Body of pancreas (tissue), 4 donors: ENCODE measurements at regions not wholly inside any gene's neighbourhood (a gene's known extent, or its start where the extent isn't known, plus 50 kb on each side); places are given as distances from the start of the nearest gene placed in this dataset. TPM values are rescaled to one million over a fixed set of nuclear protein-coding genes. Genes with fewer than 3 reads are reported as not detected.
"Not testable (repeated sequence)": the region's sequence is repeated elsewhere in the genome, so short reads cannot be mapped to it uniquely, and the experiment has no call there.

Source experiments
- ATAC-seq: fragments of 150-250 bp; one replicate; pipeline ENCODE4 v1.9.1; 2016
- DNase-seq, 4 donors: peaks; one replicate each; pipeline ENCODE4 v3.0.0-alpha.2; 2019
- H3K27ac ChIP-seq, 4 donors: fragments of 200-600 bp; sonication (generic); 1 replicate in 3 of 4; 2 replicates in 1 of 4; pipeline versions ENCODE4 v1.5.1 to v1.6.1; 2016 to 2019; ENCODE audit warnings: mild to moderate bottlenecking in 1 of 4, mixed read lengths in 1 of 4, moderate library complexity in 1 of 4
- H3K27me3 ChIP-seq, 2 donors: fragments of 200-600 bp; sonication (generic); one replicate each; pipeline ENCODE4 v1.6.0; 2016; ENCODE audit warnings: mild to moderate bottlenecking in 1 of 2
- H3K36me3 ChIP-seq, 2 donors: fragments of 200-600 bp; sonication (generic); replicated peaks in 1 of 2; 2 replicates each; pipeline ENCODE4 v1.5.1; 2016; ENCODE audit warnings: low read depth in 2 of 2; ENCODE audit not compliant: insufficient read depth in 1 of 2
- H3K4me1 ChIP-seq: fragments of 200-600 bp; sonication (generic); one replicate; pipeline ENCODE4 v1.6.0; 2016
- H3K4me3 ChIP-seq, 2 donors: fragments of 200-600 bp; sonication (generic); 1 replicate in 1 of 2; 2 replicates in 1 of 2; pipeline ENCODE4 v1.5.1; 2016 to 2019
- H3K9me3 ChIP-seq, 3 donors: fragments of 200-600 bp; sonication (generic); 1 replicate in 2 of 3; 2 replicates in 1 of 3; pipeline ENCODE4 v1.5.1; 2016
- POLR2A ChIP-seq, 3 donors: fragments of 450-650 bp; IDR thresholded peaks; one replicate each; pipeline ENCODE4 v1.6.1; 2016; ENCODE audit warnings: antibody characterized with exemption in 3 of 3, mild to moderate bottlenecking in 2 of 3
- WGBS, 2 donors: methylation state at CpG; one replicate each; pipeline ENCODE4 v1.1.5; 2017; 5-methylcytosine and 5-hydroxymethylcytosine counted together
- intact Hi-C: fragments of 100-400 bp; cut with DNase I; formaldehyde crosslinking; loops from one replicate; pipeline ENCODE4 v1.15.1; 2023
- small RNA-seq: library from RNA; depleted of rRNA; stranded (forward); fragments of <200 nt; gene quantifications from one replicate; pipeline ENCODE3, GENCODE V24; 2016
- TF ChIP-seq, protein P1 (sequence below), 7 experiments: fragments of 450-650 bp in 4 of 7; fragments of 200-600 bp in 3 of 7; sonication (generic) in 3 of 7; IDR thresholded peaks; one replicate each; pipeline ENCODE4 v1.5.1; 2016 to 2019; ENCODE audit warnings: antibody characterized with exemption in 7 of 7

DNA sequence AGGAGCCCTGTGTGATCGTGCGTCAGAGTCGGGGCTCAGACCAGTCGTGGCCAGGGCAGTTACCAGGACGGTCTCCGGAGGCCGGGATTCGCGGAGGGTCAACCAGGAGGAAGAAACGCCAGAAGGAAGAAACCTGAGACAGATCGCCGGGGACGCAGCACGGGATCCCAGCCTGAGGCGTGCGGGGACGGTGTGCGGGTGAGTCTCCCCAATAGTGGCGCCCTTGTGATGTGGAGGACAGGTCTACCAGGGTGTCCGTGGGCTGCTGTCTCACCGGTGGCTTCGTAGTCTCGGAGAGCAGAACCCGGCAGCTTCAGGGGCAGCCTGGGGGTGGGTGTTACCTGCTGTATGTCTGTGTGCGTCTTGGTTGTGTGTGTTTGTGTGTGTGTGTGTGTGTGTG lies 1399.1 kb upstream of the PCDH10 start:
- intact Hi-C loops, ATAC-seq, H3K9me3 ChIP-seq, H3K27ac ChIP-seq, H3K27me3 ChIP-seq, H3K4me1 ChIP-seq, H3K36me3 ChIP-seq, H3K4me3 ChIP-seq: not testable (repeated sequence)
- WGBS, 2 donors = 86 to 87% methylated on average over 22 to 25 of the region's 25 CpGs
- peak in 1 of 4 donors; percentile 43 for DNase-seq

DNA sequence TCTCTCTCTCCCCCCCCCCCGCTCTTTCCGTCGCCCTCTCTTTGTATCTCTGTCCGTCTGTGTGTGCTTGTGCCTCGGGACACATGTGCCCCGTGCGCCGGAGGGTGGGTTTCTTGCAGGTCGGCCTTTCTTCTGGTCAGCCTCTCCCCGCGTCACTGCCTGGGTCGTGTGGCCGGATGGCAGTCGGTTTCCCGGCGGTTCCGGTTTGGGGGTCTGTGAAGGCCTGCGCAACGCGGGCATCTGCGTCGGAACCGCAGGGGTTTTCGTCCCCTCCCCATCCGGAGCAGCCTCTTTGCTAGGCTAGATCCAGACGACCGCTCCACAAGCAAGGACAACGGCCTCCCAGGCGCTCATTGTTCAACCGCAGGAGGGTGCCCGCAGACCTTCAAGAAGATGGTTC lies 1398.6 kb upstream of the PCDH10 start:
- intact Hi-C loops, H3K9me3 ChIP-seq, H3K27me3 ChIP-seq, H3K27ac ChIP-seq, ATAC-seq, H3K36me3 ChIP-seq, H3K4me1 ChIP-seq, H3K4me3 ChIP-seq: not testable (repeated sequence)
- WGBS, 2 donors = 94 to 95% methylated on average over 26 to 30 of the region's 31 CpGs
- peak in 1 of 4 donors; percentile 52 for DNase-seq

DNA sequence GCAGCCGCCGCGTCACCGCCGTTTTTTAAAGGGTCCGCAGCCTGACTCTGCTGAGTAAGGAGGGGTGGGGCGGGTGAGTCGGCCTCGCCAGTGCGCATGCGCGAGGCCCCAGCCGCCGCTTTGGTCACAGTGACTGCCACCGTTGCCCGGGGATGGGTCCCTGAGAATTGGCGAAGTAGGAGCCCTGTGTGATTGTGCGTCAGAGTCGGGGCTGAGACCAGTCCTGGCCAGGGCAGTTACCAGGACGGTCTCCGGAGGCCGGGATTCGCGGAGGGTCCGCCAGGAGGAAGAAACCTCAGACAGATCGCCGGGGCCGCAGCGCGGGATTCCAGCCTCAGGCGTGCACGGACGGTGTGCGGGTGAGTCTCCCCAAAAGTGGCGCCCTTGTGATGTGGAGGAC lies 1386.9 kb upstream of the PCDH10 start:
- intact Hi-C loops, H3K4me3 ChIP-seq, H3K27me3 ChIP-seq, H3K27ac ChIP-seq, H3K36me3 ChIP-seq, ATAC-seq, H3K4me1 ChIP-seq, H3K9me3 ChIP-seq, DNase-seq: not testable (repeated sequence)
- WGBS, 2 donors = no CpG with 5 or more reads among the region's 35 CpGs

DNA sequence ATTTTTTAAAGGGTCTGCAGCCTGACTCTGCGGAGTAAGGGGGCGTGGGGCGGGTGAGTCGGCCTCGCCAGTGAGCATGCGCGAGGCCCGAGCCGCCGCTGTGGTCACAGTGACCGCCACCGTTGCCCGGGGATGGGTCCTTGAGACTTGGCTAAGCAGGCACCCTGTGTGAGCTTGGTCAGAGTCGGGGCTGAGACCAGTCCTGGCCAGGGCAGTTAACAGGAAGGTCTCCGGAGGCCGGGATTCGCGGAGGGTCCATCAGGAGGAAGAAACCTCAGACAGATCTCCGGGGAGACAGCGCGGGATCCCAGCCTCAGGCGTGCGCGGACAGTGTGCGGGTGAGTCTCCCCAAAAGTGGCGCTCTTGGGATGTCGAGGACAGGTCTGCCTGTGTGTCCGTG lies 1384.4 kb upstream of the PCDH10 start:
- Histone ChIP-seq H3K27ac (no peak overlapping the region), H3K36me3 (no peaks in the 10 kb centered on the region), H3K27me3 (no peaks in the 10 kb centered on the region), H3K4me3 (no peak overlapping the region), H3K9me3 (no peaks in the 10 kb centered on the region), H3K4me1 (no peaks in the 10 kb centered on the region)
- intact Hi-C loops = no loop called here
- no peak for ATAC-seq
- TF ChIP-seq POLR2A (IDR thresholded peaks at IDR 0.05) = no peak
- TF ChIP-seq, protein P1, sequence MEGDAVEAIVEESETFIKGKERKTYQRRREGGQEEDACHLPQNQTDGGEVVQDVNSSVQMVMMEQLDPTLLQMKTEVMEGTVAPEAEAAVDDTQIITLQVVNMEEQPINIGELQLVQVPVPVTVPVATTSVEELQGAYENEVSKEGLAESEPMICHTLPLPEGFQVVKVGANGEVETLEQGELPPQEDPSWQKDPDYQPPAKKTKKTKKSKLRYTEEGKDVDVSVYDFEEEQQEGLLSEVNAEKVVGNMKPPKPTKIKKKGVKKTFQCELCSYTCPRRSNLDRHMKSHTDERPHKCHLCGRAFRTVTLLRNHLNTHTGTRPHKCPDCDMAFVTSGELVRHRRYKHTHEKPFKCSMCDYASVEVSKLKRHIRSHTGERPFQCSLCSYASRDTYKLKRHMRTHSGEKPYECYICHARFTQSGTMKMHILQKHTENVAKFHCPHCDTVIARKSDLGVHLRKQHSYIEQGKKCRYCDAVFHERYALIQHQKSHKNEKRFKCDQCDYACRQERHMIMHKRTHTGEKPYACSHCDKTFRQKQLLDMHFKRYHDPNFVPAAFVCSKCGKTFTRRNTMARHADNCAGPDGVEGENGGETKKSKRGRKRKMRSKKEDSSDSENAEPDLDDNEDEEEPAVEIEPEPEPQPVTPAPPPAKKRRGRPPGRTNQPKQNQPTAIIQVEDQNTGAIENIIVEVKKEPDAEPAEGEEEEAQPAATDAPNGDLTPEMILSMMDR (IDR thresholded peaks at IDR 0.05) = no peak
- DNase-seq = no peak
- WGBS, 2 donors = 93 to 97% methylated on average over 12 to 26 of the region's 28 CpGs

DNA sequence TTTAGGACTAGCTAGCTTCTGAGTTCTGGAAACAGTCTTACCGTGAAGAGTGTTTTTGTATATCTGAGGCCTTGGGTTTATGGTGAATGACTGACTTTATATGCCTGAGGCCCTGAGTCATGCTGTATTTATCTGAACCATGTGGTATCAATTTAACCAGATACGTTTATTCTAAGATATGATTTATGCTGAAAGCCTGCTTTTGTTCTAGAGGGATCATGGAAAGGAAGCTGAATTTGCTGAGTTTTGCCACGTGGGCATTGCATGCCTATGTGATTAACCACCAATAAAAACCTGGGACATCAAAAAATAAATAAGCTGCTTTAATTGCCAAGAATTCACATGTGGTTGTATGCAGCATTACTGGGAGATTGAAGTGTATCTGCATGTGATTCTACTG lies 1374.7 kb upstream of the PCDH10 start:
- H3K27ac ChIP-seq, H3K4me1 ChIP-seq, ATAC-seq, DNase-seq, H3K9me3 ChIP-seq, H3K27me3 ChIP-seq, H3K36me3 ChIP-seq, intact Hi-C loops, H3K4me3 ChIP-seq: not testable (repeated sequence)
- 15 to 34% methylated on average over 3 of the region's 3 CpGs for WGBS, 2 donors

DNA sequence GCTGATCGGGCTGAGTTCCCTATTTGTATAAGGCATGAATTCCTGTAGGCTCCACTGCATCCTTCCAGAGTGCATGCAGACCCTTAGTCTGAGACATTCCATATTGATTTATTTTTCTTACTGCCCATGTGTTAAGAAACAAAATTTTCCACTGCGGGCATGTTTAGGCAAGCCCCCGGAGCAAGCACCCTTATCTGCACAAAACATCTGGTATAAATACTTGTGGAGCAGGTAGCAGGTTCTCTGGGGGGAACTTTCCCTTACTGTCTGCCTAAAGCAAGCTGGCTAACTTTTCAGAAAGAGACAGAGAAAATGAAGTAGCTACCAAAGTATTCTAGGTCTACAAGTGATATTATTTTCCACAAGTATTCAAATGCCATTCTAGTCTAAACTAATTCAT lies 1338.5 kb upstream of the PCDH10 start:
- H3K4me3 ChIP-seq, H3K27ac ChIP-seq, H3K36me3 ChIP-seq, DNase-seq, H3K27me3 ChIP-seq, intact Hi-C loops, H3K9me3 ChIP-seq, H3K4me1 ChIP-seq, ATAC-seq: not testable (repeated sequence)
- 1 to 31% methylated on average over 3 of the region's 3 CpGs for WGBS, 2 donors

Small RNA genes in the stretch of these regions (small RNA-seq; reads per million reads assigned to genes)
- gene AC105424.1 (not detected), gene RF00156 (not detected), gene RN7SL205P (not detected), gene RNU6-224P (not detected)
